ENCODE measurements at regions not wholly inside any gene's neighbourhood (a gene's known extent, or its start where the extent isn't known, plus 50 kb on each side); places are given as distances from the start of the nearest gene placed in this dataset.

DNA sequence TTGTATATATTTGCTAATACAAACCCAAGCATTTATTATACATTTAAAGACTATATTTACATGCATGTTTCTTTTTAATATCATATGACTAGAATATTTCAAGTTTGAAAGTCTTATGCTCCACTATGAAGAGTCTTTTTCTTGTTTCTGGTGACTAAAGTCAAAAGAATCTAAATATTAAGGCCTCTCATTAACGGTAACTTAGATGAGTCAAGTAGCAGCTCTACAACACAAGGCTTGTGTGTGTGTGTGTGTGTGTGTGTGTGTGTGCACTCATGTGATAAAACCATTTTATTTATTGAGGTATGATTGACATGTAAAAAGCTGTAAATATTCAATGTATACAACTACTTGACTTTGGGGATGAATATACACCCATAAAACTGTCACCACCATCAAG lies 275.6 kb downstream of the TFAP2B start:
- H3K4me3 ChIP-seq (replicated peaks in 1 of 2; ENCODE audit: low read depth in 2 of 2, low read length in 2 of 2) = no peak overlapping the region
- TF ChIP-seq, protein P1, sequence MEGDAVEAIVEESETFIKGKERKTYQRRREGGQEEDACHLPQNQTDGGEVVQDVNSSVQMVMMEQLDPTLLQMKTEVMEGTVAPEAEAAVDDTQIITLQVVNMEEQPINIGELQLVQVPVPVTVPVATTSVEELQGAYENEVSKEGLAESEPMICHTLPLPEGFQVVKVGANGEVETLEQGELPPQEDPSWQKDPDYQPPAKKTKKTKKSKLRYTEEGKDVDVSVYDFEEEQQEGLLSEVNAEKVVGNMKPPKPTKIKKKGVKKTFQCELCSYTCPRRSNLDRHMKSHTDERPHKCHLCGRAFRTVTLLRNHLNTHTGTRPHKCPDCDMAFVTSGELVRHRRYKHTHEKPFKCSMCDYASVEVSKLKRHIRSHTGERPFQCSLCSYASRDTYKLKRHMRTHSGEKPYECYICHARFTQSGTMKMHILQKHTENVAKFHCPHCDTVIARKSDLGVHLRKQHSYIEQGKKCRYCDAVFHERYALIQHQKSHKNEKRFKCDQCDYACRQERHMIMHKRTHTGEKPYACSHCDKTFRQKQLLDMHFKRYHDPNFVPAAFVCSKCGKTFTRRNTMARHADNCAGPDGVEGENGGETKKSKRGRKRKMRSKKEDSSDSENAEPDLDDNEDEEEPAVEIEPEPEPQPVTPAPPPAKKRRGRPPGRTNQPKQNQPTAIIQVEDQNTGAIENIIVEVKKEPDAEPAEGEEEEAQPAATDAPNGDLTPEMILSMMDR (IDR thresholded peaks at IDR 0.05; ENCODE audit: low read depth, low read length) = no peak
- DNase-seq (ENCODE audit: low read depth in 2 of 2) = no peak

DNA sequence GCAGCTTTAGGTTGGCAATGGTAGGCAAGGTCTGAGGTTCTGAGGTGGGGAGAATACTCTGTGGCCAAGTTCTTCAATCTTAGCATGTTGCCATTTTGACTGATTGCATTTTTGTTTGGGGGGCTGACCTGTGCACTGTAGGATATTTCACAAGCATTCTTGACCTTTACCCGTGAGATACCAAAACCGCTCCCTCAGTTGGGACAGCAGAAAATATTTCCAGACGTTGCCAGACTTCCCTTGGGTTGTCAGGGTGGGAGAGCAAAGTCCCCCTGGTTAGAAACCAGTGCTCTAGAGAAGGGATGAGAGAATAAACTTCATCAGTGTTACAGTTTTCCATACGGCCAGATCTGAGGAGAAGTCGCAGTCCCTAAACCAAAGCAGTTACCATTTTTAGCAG lies 279.6 kb downstream of the TFAP2B start:
- no peak overlapping the region for H3K4me3 ChIP-seq (replicated peaks in 1 of 2; ENCODE audit: low read depth in 2 of 2, low read length in 2 of 2)
- DNase-seq (ENCODE audit: low read depth in 2 of 2) = no peak
- TF ChIP-seq, protein P1 (IDR thresholded peaks at IDR 0.05; ENCODE audit: low read depth, low read length) = no peak

DNA sequence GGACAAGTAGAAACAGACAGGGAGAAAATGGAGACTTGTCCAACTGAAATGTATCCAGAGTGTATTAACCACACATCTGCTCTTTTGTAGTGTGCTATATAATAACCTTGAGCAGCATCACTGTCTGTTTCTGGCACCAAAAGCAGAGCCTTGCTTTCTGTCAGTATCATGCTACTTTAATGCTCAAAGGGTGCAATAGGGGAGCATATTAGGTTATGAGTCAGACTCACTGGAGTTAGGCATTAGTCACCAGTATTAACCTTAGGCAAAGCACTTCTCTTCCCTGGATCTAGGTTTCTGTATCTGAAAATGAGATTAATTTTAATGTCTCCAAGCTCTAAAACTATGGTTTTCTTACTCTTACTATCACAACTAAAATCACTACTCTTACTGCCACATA lies 280.1 kb downstream of the TFAP2B start:
- no peak overlapping the region for H3K4me3 ChIP-seq (replicated peaks in 1 of 2; ENCODE audit: low read depth in 2 of 2, low read length in 2 of 2)
- no peak for DNase-seq (ENCODE audit: low read depth in 2 of 2)
- TF ChIP-seq, protein P1 (IDR thresholded peaks at IDR 0.05; ENCODE audit: low read depth, low read length) = no peak

DNA sequence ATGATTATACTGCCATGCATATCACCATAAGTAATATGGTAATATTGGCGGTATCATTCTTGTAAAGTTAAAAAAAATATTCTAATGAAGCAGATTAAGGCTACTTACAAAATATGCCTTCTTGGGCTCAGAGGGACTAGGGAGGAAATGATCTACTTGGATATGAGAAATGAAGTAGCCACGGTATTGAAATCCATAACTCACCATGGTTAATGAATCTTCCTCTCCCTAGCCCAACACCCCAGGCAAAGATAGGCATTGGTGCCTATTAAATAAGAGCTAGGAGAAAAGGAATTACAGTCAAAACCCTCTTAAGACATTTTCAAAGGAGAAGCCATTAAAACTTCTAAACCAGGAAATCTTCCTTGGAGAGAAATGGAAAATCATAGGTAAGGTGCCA lies 280.5 kb downstream of the TFAP2B start:
- H3K4me3 ChIP-seq (replicated peaks in 1 of 2; ENCODE audit: low read depth in 2 of 2, low read length in 2 of 2) = no peak overlapping the region
- TF ChIP-seq, protein P1 (IDR thresholded peaks at IDR 0.05; ENCODE audit: low read depth, low read length) = no peak
- no peak for DNase-seq (ENCODE audit: low read depth in 2 of 2)

DNA sequence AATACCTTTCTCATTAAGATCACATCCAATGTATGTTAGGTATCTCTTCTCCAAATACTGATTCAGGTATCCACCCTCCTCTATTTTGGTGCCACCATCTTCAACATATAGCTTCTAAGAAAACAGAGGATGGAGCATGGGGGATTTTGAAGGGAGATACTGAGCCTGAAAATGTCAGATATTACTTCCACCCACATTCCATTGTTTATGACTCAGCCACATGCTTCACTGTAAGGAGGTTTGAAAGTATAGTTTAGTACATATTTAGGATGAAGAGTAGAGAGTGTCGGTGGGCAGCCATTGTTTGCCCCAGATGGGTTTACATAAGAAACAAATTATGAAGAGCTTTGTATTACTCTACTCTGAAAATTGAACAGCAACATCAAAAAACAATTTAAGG lies 286.7 kb downstream of the TFAP2B start:
- no peak for DNase-seq (ENCODE audit: low read depth in 2 of 2)
- H3K4me3 ChIP-seq (replicated peaks in 1 of 2; ENCODE audit: low read depth in 2 of 2, low read length in 2 of 2) = no peak overlapping the region
- TF ChIP-seq, protein P1 (IDR thresholded peaks at IDR 0.05; ENCODE audit: low read depth, low read length) = no peak

DNA sequence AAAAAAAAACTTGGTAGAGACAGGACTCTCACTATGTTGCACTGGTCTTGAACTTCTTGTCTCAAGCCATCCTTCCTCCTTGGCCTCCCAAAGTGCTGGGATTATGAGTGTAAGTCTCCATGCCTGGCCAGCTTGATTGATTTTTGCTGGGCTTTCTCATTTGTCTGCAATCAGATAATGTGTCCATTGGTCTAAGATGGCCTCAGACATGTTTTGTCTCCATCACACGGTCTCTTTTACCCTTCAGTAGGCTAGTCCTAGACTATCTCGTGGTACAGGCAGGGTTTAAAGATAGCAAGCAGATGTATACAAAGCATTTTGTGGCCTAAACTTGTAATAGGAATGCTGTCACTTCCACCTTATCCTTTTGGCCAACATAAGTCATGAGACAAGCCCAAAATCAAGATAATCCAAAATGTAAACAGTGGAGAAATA lies 289.1 kb downstream of the TFAP2B start:
- DNase-seq (ENCODE audit: low read depth in 2 of 2) = no peak
- TF ChIP-seq, protein P1 (IDR thresholded peaks at IDR 0.05; ENCODE audit: low read depth, low read length) = no peak
- H3K4me3 ChIP-seq (replicated peaks in 1 of 2; ENCODE audit: low read depth in 2 of 2, low read length in 2 of 2) = no peak overlapping the region

DNA sequence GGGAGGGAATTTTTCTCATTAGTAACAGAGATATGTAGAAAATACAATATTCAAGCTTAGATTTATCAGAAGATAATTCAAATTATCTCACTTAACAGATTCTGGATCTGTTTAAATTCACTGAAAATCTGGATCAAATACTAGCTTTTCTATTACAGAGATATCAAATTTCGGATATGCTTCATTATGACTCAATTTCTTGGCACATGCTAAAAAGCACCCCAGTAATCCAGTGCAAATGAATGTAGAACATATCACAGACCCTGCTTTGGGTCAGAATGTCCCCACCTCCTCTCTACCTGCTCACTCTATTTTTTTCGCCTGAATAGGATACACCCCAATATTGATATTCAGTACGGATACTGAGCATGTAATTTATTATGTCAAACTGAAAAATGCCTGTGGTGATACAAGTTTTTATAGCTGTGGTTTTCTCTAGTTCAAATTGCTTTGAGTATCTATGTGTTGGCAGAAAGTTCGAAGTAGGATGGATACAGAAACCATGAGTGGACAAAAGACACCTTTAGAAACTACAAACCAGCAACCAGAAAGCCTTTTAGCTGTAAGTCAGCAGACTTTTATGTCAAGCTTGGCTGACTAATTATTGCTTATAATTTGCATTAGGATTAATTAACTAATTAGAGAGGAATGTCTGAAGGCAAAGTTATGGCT lies 290.0 kb downstream of the TFAP2B start:
- DNase-seq (ENCODE audit: low read depth in 2 of 2) = no peak
- no peak overlapping the region for H3K4me3 ChIP-seq (replicated peaks in 1 of 2; ENCODE audit: low read depth in 2 of 2, low read length in 2 of 2)
- TF ChIP-seq, protein P1 (IDR thresholded peaks at IDR 0.05; ENCODE audit: low read depth, low read length) = no peak
